ENCODE measurements at regions not wholly inside any gene's neighbourhood (a gene's known extent, or its start where the extent isn't known, plus 50 kb on each side); places are given as distances from the start of the nearest gene placed in this dataset.

- no peak for DNase-seq (ENCODE audit: low read depth in 2 of 2)
Measured at GRCh38 chr2:215712871-215713790, 277.3 kb upstream of the FN1 start.

GRCh38 chr2:215712219-215712868, 276.5 kb upstream of the FN1 start:
- no peak for DNase-seq (ENCODE audit: low read depth in 2 of 2)

- no peak for DNase-seq (ENCODE audit: low read depth in 2 of 2)
Measured at GRCh38 chr2:215711471-215712034, 275.7 kb upstream of the FN1 start.

DNA sequence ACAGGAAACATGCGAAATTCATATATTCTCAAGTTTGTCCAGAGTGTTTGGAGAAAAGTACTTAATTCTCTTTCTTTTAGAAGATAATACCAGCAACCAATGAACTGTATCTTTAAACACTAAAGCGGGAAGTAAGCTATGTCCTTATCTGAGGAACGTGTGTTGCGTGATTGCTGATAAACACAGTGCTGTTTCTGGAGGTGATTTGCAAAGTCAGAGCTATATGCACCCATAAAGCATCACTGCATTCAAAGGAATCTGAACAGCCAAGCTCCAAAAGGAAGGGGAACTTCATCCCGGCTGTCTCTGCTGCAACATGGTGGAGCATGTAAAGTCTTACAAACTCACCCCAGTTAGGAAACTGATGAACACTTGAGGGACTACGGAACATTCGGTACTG, 271.7 kb upstream of the FN1 start:
- no peak for DNase-seq (ENCODE audit: low read depth in 2 of 2)

GRCh38 chr2:215705771-215706361, 270.0 kb upstream of the FN1 start:
- DNase-seq (ENCODE audit: low read depth in 2 of 2), result no peak

DNA sequence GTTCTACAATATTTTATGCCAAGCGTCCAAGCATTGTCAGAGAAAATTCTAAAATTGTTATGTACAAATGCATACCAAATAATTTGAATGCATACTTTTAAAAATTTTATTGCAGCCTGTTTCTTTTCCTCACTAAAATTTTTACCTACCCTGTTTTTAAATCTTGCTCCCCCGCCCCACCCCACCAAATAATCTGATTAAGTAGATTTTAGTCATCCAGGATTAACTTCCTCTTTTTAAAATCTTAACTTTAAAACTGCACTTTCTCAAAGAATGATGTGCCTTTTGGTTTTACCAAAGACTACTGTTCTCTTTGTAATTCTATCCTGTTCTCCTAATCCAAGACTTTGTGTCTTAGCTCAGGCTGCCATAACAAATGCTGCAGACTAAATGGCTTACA, 269.4 kb upstream of the FN1 start:
- no peak for DNase-seq (ENCODE audit: low read depth in 2 of 2)

GRCh38 chr2:215702116-215702902, 266.4 kb upstream of the FN1 start:
- DNase-seq (ENCODE audit: low read depth in 2 of 2), result no peak

GRCh38 chr2:215699700-215700538, 264.1 kb upstream of the FN1 start:
- DNase-seq (ENCODE audit: low read depth in 2 of 2), result no peak

DNA sequence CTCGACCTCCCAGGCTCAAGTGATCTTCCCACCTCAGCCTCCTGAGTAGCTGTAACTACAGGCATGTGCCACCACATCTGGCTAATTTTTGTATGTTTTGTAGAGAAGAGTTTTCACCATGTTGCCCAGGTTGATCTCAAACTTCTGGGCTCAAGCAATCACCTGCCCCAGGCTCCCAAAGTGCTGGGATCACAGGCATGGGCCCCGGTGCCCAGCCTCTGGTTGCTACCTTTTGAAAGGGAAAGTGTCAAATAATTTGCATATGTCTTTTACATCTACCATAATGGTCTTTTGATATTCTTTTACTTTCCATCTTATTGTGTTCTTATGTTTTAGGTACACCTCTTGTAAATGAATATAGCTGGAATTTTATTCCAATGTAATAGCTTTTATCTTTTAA, 263.1 kb upstream of the FN1 start:
- DNase-seq (ENCODE audit: low read depth in 2 of 2), result no peak

DNA sequence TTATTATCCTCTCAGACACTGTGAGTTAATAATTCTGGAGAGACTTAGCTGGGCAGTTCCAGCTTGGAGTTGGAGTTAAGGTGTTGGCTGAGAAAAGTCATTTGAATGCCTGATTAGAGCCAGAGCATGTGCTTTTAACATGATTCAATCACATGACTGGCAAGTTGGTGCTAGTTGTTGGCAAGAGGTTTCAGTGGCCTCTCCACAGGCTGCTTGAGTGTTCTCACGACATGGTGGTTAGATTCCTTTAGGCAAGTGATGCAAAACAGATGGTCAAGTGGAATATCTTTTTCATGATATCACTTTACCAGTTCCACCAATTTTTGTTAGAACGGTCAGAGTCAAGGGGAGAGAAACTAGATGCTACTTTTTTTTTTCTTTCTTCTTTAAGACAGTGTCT, 262.7 kb upstream of the FN1 start:
- DNase-seq (ENCODE audit: low read depth in 2 of 2), result no peak

DNA sequence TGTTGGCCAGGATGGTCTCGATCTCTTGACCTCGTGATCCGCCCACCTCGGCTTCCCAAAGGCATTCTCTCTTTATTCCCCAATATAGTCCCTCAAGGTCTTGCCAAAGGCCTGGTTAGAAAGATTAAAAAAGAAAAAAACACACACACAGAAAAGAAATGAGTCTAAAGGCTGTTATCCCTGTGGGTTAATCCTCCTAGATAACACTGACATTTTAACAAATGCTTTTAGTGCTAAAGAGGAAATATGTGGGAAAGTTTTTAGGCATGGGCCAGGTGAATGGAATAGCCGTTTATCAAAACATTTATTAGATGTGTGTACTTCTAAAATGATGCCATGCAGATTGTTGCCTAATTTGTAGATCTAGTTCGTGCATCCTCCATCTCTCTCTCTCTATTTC, 261.6 kb upstream of the FN1 start:
- DNase-seq (ENCODE audit: low read depth in 2 of 2), result no peak

DNA sequence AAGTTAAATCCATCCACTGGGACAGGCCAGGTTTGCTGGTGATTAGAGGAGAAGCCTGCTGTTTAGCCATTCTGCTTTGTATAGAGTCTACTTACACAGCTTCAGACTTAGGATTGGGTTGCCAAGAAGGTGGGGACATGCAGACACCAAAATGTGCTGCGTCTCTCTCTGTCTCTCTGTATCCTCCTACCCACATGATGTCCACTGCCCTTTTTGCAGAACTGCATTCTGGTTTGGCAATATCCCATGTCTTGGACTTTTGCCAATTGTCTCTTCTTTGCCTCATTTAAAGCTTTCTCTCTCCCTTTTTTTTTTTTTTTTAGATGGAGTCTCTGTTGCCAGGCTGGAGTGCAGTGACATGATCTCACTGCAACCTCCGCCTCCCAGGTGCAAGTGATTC, 261.1 kb upstream of the FN1 start:
- DNase-seq (ENCODE audit: low read depth in 2 of 2), result no peak

- DNase-seq (ENCODE audit: low read depth in 2 of 2), result no peak
Measured at GRCh38 chr2:215695861-215696260, 260.0 kb upstream of the FN1 start.

DNA sequence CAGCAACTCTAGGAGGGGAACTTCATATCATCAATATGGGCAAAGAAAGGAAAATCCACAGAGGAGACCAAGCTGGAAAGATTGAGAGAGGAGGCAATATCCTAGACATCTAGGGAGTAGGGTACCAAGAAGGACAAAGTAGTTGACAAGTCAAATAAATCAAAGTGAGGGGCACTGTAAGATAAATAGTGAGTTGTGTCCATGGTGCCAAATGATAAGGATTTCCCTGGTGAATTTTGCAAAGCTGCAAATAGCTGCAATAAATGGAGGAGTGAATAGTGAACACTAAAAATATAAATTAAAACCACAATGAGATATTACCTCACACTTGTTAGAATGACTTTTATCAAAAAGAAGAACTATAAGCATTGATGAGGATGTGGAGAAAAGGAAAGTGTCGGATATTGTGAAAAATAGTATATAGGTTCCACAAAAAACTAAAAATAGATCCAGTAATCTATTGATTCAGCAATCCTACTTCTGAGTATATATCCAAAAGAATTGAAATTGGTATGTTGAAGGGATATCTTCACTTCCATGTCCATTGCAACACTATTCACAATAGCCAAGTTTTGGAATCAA, 258.2 kb upstream of the FN1 start:
- no peak for DNase-seq (ENCODE audit: low read depth in 2 of 2)

- no peak for DNase-seq (ENCODE audit: low read depth in 2 of 2)
Measured at GRCh38 chr2:215693193-215693998, 257.5 kb upstream of the FN1 start.

DNA sequence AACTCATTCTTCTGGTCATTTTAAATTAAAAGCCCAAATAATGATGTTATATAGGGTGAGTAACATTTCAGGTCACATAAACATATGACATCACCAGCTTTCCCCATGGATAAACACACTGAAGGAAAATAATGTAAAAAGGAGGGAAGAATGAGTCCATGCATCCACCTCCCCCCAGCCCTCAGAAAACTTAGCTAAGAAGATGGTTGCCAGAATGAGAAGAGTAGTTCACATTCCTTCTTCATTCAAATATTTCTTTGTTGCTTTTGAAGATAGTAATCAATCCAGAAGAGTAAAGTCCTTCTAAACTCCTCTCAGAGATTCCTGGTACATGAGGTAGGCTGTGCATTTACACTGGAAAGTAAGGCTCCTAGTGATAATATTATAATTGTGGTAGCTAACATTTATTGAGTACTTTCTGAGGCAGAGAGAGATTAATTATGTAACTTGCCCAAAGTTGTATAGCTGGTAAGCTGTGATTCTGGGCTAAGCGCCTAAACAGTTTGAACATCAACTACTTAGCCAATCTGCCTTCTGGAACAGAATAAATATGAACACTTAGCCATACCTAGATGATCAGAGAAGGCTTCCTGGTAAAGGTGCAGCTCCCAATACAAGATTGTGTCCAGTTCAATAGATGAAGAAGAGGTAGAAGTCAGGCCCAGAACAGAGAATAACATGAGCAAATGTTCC, 256.7 kb upstream of the FN1 start:
- DNase-seq (ENCODE audit: low read depth in 2 of 2), result no peak

GRCh38 chr2:215691346-215691745, 255.5 kb upstream of the FN1 start:
- no peak for DNase-seq (ENCODE audit: low read depth in 2 of 2)

- DNase-seq (ENCODE audit: low read depth in 2 of 2), result no peak
Measured at GRCh38 chr2:215687149-215688031, 251.5 kb upstream of the FN1 start.
